Activated T-helper 2 cell treated with anti-CD3 and anti-CD28 coated beads, Interferon-gamma antibody, Interleukin-2, Interleukin-4, amounts not matched to agents 10 μg/mL and 5 μg/mL and 100 μg/mL, durations not matched to agents 14 hours and 24 hours and 36 hours (primary cell): ENCODE measurements at regions not wholly inside any gene's neighbourhood (a gene's known extent, or its start where the extent isn't known, plus 50 kb on each side); places are given as distances from the start of the nearest gene placed in this dataset.

Experiments used
- DNase-seq: peaks from one replicate; pipeline ENCODE4 v3.0.0; 2021; ENCODE audit warnings: low spot score
- H3K27ac Mint-ChIP-seq: one replicate; pipeline ENCODE4 v1.8.0; 2021; ENCODE audit warnings: mixed read lengths
- H3K27me3 Mint-ChIP-seq: one replicate; pipeline ENCODE4 v1.8.0; 2021; ENCODE audit warnings: low read depth, mixed read lengths
- H3K36me3 Mint-ChIP-seq: one replicate; pipeline ENCODE4 v1.8.0; 2021; ENCODE audit warnings: low read depth, mixed read lengths
- H3K4me1 Mint-ChIP-seq: one replicate; pipeline ENCODE4 v1.8.0; 2021; ENCODE audit warnings: low read depth, mixed read lengths
- H3K4me3 Mint-ChIP-seq: one replicate; pipeline ENCODE4 v1.8.0; 2021; ENCODE audit warnings: low read depth, mild to moderate bottlenecking, moderate library complexity, mixed read lengths
- H3K9me3 Mint-ChIP-seq: one replicate; pipeline ENCODE4 v1.8.0; 2021; ENCODE audit warnings: mixed read lengths
- intact Hi-C: fragments of 100-400 bp; cut with micrococcal nuclease; formaldehyde crosslinking; loops from one replicate; pipeline ENCODE4 v1.15.1; 2023

DNA sequence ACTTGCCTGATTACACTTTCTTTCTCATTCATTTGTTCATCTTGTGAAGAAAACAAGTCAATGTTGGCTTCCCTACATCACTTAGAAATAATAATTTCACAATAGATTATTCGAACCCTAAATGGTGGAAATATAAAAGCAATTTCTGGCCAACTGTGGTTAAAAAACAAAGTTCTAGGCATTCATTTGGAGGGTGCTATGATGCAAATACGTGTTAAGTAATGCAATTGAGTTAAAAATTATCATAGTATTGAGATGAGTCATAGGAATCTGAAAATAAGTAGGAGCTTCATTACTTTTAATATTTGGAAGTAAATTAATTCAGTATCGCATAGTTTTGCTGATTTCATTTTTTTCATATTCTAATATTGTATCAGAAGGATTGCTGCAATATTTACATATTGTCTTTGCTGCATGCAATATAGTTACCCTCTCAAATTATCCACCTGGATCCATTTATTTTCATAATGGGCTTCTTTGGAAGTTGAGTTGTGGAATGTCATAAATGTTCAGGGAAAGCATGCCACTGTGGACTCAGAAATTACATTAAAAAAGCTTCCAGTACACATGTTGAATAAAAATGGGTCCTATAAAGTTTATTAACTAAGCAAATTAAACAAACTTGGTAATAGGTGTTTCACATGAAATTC, 647.7 kb upstream of the WWC1 start:
- Mint-ChIP-seq H3K4me1 (no peaks in the 10 kb centered on the region), H3K9me3 (no peaks in the 10 kb centered on the region), H3K27ac (no peak overlapping the region), H3K27me3 (no peaks in the 10 kb centered on the region), H3K36me3 (no peaks in the 10 kb centered on the region), H3K4me3 (no peak overlapping the region)
- no peak for DNase-seq
- intact Hi-C loops, result no loop called here

- DNase-seq, result no peak
- no peak overlapping the region for H3K27ac Mint-ChIP-seq
- H3K9me3 Mint-ChIP-seq, result no peaks in the 10 kb centered on the region
- no peaks in the 10 kb centered on the region for H3K4me1 Mint-ChIP-seq
- intact Hi-C loops, result no loop called here
- H3K27me3 Mint-ChIP-seq, result no peaks in the 10 kb centered on the region
- no peak overlapping the region for H3K4me3 Mint-ChIP-seq
- H3K36me3 Mint-ChIP-seq, result no peaks in the 10 kb centered on the region
These were observed 646.8 kb upstream of the WWC1 start for GRCh38 chr5:167644619-167645018.

DNA sequence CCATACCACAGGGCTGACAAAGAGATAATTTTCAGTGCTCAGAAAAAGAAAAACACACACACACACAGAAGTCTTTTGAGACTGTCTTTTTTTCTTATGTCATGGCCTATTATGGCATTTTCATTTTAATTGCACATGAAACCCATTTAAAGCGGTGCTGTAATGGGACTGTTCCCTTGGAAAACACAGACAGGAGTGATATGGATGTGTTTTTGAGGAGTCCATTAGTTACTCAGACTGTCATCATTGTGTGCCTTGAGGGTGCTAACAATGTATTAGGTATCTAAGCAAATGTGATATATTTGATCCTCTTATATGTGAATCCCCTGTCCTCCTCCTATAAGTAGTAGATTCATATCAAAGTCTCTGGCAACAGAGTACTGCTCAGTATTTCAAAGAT, 642.0 kb upstream of the WWC1 start:
- no peak overlapping the region for H3K27ac Mint-ChIP-seq
- H3K36me3 Mint-ChIP-seq, result no peaks in the 10 kb centered on the region
- H3K9me3 Mint-ChIP-seq, result no peaks in the 10 kb centered on the region
- DNase-seq, result no peak
- no peak overlapping the region for H3K4me3 Mint-ChIP-seq
- no peaks in the 10 kb centered on the region for H3K4me1 Mint-ChIP-seq
- H3K27me3 Mint-ChIP-seq, result no peaks in the 10 kb centered on the region
- intact Hi-C loops, result no loop called here

GRCh38 chr5:167652690-167653089, 638.8 kb upstream of the WWC1 start:
- H3K9me3 Mint-ChIP-seq, result no peaks in the 10 kb centered on the region
- no peak overlapping the region for H3K4me3 Mint-ChIP-seq
- no peaks in the 10 kb centered on the region for H3K36me3 Mint-ChIP-seq
- no peaks in the 10 kb centered on the region for H3K4me1 Mint-ChIP-seq
- DNase-seq, result no peak
- no peak overlapping the region for H3K27ac Mint-ChIP-seq
- no peaks in the 10 kb centered on the region for H3K27me3 Mint-ChIP-seq
- intact Hi-C loops, result no loop called here

DNA sequence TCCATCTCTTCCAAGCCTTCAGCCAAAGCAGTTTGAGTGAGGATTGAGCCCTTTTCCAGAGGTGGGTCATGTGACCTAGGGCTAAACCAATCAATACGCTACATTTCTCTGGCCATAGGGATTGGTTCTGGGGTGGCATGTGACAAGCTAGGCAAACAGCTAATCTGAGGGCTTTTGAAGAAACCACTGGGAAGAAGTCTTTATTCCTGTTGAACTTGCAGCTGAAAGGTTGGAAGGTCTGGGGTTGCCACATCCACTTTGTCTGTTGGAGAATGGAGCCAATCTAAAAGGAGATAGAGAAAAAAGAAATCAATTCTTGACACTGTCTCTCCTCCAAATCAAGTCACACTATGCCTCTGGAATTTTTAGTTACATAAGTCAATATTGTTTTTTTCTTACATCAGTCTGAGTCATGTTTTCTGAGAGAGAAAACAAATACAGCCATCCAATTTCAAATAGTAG, 637.8 kb upstream of the WWC1 start:
- H3K36me3 Mint-ChIP-seq, result no peaks in the 10 kb centered on the region
- no peak overlapping the region for H3K4me3 Mint-ChIP-seq
- no peak overlapping the region for H3K27ac Mint-ChIP-seq
- no peaks in the 10 kb centered on the region for H3K4me1 Mint-ChIP-seq
- no peak for DNase-seq
- H3K9me3 Mint-ChIP-seq, result no peaks in the 10 kb centered on the region
- no peaks in the 10 kb centered on the region for H3K27me3 Mint-ChIP-seq
- intact Hi-C loops, result no loop called here

DNA sequence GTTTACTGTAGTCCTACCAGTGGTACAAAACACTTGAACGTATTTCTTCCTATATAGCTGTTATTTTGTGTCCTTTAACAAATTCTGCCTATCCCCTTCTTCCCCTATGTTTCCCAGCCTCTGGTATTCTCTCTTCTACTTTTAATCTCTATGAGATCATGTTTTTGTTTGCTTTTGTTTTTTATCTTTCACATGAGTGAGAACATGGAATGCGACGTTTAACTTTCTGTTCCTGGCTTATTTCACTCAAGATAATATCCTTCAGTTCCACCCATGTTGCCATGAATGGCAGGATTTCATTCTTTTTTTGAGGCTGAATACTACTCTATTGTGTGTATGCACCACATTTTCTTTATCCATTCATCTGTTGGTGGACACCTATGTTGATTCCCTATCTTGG, 634.4 kb upstream of the WWC1 start:
- intact Hi-C loops, result no loop called here
- Mint-ChIP-seq H3K4me1 (no peaks in the 10 kb centered on the region), H3K4me3 (no peak overlapping the region), H3K27me3 (no peaks in the 10 kb centered on the region), H3K9me3 (no peaks in the 10 kb centered on the region), H3K27ac (no peak overlapping the region), H3K36me3 (no peaks in the 10 kb centered on the region)
- DNase-seq, result no peak

DNA sequence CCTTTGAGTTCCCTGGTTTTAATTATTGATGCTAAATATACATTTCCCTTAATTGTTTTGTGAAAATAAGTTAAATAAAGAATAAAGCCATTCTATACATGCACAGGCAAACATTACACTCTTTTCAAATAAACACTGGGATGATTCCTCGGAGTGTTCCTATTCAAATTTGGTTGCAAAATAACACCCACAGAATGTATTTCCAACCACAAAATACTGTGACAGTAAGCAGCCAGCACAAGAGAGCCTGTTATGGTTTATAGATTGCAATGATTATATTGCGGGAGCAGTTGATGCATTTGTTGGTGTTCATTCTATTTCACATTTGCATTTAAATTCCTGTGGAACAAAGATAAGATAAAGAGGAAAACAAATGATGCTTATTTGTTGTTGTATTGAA, 632.6 kb upstream of the WWC1 start:
- H3K36me3 Mint-ChIP-seq, result no peaks in the 10 kb centered on the region
- DNase-seq, result no peak
- H3K27me3 Mint-ChIP-seq, result no peaks in the 10 kb centered on the region
- H3K9me3 Mint-ChIP-seq, result no peaks in the 10 kb centered on the region
- H3K27ac Mint-ChIP-seq, result no peak overlapping the region
- no peak overlapping the region for H3K4me3 Mint-ChIP-seq
- H3K4me1 Mint-ChIP-seq, result no peaks in the 10 kb centered on the region
- intact Hi-C loops, result no loop called here

- Mint-ChIP-seq H3K9me3 (no peaks in the 10 kb centered on the region), H3K4me1 (no peaks in the 10 kb centered on the region), H3K27me3 (no peaks in the 10 kb centered on the region), H3K27ac (no peak overlapping the region), H3K4me3 (no peak overlapping the region), H3K36me3 (no peaks in the 10 kb centered on the region)
- intact Hi-C loops, result no loop called here
- no peak for DNase-seq
These were observed 629.8 kb upstream of the WWC1 start for GRCh38 chr5:167661605-167662004.

DNA sequence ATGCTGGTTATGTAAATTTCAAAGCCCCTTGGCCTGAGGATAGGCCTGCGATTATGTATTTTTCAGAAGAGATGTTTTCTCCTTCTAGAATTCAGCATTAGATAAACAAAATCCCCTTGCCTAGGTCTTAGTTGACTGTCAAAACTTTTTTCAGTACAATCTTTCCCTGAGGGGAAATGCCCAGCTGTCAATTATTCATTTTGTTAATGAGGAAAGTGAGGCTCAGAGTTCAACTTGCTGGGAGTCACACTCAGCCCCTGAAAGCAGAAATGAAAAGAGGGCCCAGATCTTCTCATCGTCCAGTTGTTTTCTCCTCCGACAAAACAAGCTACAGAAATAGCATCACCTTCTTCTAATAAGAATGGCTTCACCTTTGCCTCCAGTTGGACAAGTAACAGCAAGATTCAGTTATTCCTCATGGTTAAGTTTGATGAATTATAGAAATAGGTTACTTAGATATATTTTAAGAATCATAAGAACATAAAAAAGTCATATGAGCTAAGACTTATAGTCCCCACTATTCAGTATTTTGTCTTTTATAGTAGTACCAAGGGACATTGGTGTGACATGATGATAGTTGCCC, 627.1 kb upstream of the WWC1 start:
- H3K4me1 Mint-ChIP-seq, result no peaks in the 10 kb centered on the region
- H3K27ac Mint-ChIP-seq, result no peak overlapping the region
- intact Hi-C loops, result no loop called here
- no peak overlapping the region for H3K4me3 Mint-ChIP-seq
- H3K27me3 Mint-ChIP-seq, result no peaks in the 10 kb centered on the region
- no peak for DNase-seq
- no peaks in the 10 kb centered on the region for H3K9me3 Mint-ChIP-seq
- H3K36me3 Mint-ChIP-seq, result no peaks in the 10 kb centered on the region

DNA sequence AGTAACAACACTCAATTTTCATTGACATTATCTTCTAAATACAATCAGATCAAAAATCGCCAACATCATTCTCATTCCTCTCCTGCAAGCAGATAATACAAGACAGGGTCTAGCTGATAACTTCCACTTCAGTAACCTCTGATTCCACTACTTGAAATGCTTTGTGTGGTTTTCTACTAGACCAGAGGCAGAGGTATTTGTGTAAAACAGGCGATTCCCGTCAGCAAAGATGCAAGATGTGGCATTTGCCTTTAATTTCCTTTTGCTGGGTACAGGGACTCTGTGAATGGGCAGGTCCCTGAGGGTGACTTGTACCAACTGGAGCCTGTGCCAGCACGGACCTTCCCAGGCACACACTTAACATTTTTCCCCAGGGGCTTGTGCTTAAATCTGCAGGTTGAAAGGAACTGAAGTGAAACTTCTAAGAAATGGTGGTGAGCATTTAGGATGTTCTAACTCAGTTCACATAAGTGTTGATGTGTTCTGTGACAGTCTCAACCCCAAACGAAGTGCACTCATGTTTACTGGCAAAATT, 625.5 kb upstream of the WWC1 start:
- no peak for DNase-seq
- H3K36me3 Mint-ChIP-seq, result no peaks in the 10 kb centered on the region
- H3K4me1 Mint-ChIP-seq, result no peaks in the 10 kb centered on the region
- H3K9me3 Mint-ChIP-seq, result no peaks in the 10 kb centered on the region
- no peak overlapping the region for H3K4me3 Mint-ChIP-seq
- intact Hi-C loops, result no loop called here
- no peak overlapping the region for H3K27ac Mint-ChIP-seq
- no peaks in the 10 kb centered on the region for H3K27me3 Mint-ChIP-seq

DNA sequence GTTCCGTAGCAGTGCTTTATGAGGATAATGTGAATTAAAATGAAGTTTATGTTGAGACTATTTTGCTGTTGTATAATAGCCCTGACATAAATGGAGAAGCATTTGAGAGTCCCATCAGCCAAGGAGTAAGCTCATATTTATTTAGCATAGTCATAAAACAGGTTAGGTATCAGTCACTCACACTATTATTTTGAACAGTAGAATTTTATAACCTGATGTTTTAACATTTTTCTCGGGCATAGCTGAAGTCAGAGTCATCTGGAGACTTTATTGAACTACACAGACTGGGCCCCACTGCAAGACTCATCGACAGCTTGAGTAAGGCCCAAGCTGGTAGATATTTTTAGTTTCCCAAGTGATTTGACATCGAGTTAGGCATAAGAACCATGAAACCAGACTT, 620.3 kb upstream of the WWC1 start:
- H3K36me3 Mint-ChIP-seq, result no peaks in the 10 kb centered on the region
- DNase-seq, result no peak
- intact Hi-C loops, result no loop called here
- no peaks in the 10 kb centered on the region for H3K27me3 Mint-ChIP-seq
- no peaks in the 10 kb centered on the region for H3K9me3 Mint-ChIP-seq
- no peak overlapping the region for H3K27ac Mint-ChIP-seq
- no peaks in the 10 kb centered on the region for H3K4me1 Mint-ChIP-seq
- H3K4me3 Mint-ChIP-seq, result no peak overlapping the region

- intact Hi-C loops, result no loop called here
- no peak overlapping the region for H3K4me3 Mint-ChIP-seq
- H3K36me3 Mint-ChIP-seq, result no peaks in the 10 kb centered on the region
- H3K9me3 Mint-ChIP-seq, result no peaks in the 10 kb centered on the region
- H3K4me1 Mint-ChIP-seq, result no peaks in the 10 kb centered on the region
- no peak for DNase-seq
- H3K27ac Mint-ChIP-seq, result no peak overlapping the region
- H3K27me3 Mint-ChIP-seq, result no peaks in the 10 kb centered on the region
These were observed 617.5 kb upstream of the WWC1 start for GRCh38 chr5:167673942-167674341.

DNA sequence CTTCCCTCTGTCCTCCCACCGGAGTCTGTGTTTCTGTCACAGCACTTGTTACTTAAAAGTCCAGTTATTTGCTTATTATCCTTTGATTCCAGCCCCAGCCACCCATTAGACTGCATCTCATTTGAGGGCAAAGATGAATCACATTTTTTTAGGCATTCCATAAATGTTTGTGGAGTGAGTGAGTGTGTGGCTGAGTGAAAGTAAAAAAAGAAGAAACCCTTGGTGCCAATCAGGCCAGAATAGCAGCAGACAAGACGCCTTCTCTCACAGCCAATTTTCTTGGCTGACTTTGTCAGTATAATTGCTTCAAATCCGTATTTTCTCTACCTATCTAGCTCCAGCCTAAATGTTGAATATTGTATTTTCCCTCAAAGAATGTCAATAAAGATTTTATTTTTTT, 613.0 kb upstream of the WWC1 start:
- H3K9me3 Mint-ChIP-seq, result no peaks in the 10 kb centered on the region

More for the DNA sequence above, 613.0 kb upstream of the WWC1 start:
- H3K27ac Mint-ChIP-seq, result no peak overlapping the region
- no peaks in the 10 kb centered on the region for H3K27me3 Mint-ChIP-seq
- DNase-seq, result no peak
- no peaks in the 10 kb centered on the region for H3K4me1 Mint-ChIP-seq
- intact Hi-C loops, result no loop called here
- no peaks in the 10 kb centered on the region for H3K36me3 Mint-ChIP-seq
- no peak overlapping the region for H3K4me3 Mint-ChIP-seq
